Superior temporal gyrus (tissue), 1 donor: ENCODE measurements at regions not wholly inside any gene's neighbourhood (a gene's known extent, or its start where the extent isn't known, plus 50 kb on each side); places are given as distances from the start of the nearest gene placed in this dataset.

ENCODE experiments used
- DNase-seq: peaks from one replicate; pipeline ENCODE4 v3.0.0-alpha.2; 2016; ENCODE audit errors: extremely low spot score

DNA sequence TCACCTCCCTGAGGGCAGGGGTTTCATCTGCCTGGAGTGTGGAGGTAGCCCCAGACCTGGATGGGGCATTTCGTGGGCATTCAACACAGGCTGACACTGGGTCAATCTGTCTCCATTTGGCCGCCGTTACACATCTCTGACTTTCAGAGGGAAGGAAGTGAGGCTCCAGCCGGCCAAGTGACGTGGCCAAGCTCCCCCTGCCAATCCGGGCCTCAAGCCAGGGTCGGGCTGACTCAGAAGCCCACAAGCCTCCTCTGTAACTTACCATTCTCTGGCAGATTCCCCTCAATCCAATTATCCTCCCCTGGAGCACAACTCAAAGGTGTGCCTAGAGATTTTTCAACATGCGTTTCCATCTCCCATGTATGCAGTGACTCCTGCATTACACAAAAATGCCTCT is 227.6 kb downstream of the KLF13 start:
- DNase-seq: no peak

GRCh38 chr15:31555022-31555421 is 228.4 kb downstream of the KLF13 start:
- DNase-seq: no peak

- no peak for DNase-seq
Measured at GRCh38 chr15:31556494-31557150, 230.0 kb downstream of the KLF13 start.

GRCh38 chr15:31557899-31558298 is 231.3 kb downstream of the KLF13 start:
- DNase-seq: no peak

DNA sequence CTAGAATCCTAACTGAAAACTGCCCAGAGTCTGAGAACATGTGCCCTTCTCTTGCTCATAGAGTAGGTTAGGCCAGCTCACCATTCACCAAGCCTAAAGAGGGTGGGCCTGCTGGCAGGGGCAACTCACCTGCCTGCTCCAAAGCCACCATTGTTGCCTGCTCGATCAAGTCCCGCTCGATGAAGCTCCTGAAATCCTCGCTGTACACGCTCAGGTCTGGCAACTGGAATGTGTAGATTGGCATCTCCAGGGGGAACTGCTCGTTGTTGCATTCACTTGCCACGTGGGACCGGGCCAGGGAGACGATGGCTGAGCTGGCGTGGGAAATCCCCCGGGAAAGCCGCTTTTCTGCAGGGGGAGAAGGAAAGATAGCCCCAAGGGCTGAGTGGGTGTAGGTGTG is 232.2 kb downstream of the KLF13 start:
- DNase-seq: no peak

DNA sequence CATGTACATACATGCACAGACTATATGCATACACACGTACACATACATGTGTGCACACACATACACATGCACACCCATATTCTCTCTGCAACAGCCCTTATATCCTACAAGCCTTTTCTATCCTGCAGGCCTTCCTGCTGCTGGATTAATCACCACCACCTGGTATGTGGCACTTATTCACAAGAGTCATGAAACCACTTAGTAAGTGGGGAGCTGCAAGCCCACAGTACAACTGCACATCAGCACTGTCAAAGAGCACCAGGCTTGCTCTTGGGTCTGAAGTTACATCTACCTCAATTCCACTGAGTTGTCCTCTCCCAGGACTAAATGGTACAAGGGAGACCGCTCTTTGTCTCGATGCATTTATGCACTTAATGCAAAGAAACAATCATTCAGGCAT is 233.2 kb downstream of the KLF13 start:
- DNase-seq: no peak

GRCh38 chr15:31560643-31561042 is 234.0 kb downstream of the KLF13 start:
- no peak for DNase-seq

DNA sequence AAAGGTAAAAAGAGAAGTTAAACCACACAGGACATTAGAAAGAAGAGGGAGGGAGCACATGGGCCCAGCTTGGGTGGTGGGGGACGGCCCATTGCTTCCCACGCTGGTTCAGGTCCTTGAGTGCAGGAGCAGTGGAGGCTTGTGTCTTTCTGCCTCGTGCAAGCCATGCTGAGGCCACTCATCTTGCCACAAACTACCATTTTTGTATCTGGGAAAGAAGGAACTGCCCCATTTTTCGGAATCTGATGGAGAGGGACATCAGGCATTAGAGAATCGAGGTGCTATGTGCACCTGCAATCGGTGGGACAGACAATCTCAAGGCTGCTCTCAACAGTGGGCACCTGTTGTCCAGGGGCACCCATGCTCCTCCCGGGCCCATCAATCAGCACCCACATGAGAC is 234.5 kb downstream of the KLF13 start:
- DNase-seq: no peak

DNA sequence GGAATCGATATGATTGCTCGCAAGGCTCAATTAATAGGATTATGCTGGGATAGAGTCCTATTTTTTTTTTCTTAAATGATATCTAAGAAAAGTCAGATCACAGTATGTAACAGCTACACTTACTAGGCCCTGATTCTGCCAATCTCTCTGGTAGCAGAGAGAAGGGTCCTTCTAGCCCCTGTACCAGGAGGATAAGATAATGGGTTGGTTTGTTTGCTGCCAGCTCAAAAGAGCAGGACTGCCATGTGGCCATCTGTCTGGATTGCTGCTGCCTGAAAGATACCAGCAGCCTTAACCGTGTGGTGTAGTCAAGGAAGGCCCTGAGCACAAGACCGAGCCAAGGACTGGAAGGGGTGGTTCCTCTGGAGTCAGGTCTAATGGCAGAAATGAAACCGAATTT is 236.4 kb downstream of the KLF13 start:
- DNase-seq: no peak

DNA sequence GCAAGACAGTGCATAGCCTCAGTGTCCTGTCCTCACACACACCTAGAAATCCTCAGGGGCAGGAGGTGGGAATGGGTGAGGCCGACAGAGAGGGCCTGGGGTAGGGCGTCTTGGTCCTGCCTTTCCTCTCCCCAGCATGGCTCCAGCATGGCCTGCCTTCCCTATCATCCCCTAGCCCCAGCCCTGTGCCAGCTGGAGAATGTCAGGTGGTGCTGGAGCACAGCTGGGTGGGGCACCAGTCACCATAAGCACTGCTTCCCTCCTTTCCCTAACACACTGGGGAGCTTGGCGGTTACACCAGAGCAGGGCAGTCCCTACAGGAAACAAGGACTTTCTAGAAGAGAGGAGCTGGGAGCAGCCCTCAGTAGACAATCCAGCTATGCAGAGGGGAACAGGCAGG is 236.8 kb downstream of the KLF13 start:
- no peak for DNase-seq

DNA sequence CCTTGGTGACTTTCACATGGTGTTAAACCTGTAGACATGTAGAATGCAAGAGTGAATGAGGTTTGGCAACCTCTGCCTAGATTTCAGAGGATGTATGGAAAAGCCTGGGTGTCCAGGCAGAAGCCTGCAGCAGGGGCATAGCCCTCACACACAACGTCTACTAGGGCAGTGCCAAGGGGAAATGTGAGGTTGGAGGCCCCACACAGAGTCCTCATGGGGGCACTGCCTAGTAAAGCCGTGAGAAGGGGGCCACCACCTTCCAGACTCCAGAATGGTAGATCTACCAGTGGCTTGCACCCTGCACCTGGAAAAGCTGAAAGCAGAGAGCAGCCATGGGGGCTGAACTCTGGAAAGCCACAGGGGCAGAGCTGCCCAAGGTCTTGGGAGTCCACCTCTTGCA is 241.2 kb downstream of the KLF13 start:
- no peak for DNase-seq

GRCh38 chr15:31569836-31570235 is 243.2 kb downstream of the KLF13 start:
- no peak for DNase-seq

- no peak for DNase-seq
Measured at GRCh38 chr15:31570591-31570990, 244.0 kb downstream of the KLF13 start.

- no peak for DNase-seq
Measured at GRCh38 chr15:31571676-31572075, 245.0 kb downstream of the KLF13 start.

GRCh38 chr15:31573759-31574158 is 247.1 kb downstream of the KLF13 start:
- DNase-seq: no peak

- no peak for DNase-seq
Measured at GRCh38 chr15:31574766-31575165, 248.1 kb downstream of the KLF13 start.

GRCh38 chr15:31577108-31577507 is 250.5 kb downstream of the KLF13 start:
- no peak for DNase-seq

- DNase-seq: no peak
Measured at GRCh38 chr15:31579282-31579681, 252.6 kb downstream of the KLF13 start.

GRCh38 chr15:31579976-31580375 is 253.3 kb downstream of the KLF13 start:
- no peak for DNase-seq

GRCh38 chr15:31584195-31584594 is 257.6 kb downstream of the KLF13 start:
- DNase-seq: no peak

GRCh38 chr15:31585240-31585639 is 258.6 kb downstream of the KLF13 start:
- no peak for DNase-seq

DNA sequence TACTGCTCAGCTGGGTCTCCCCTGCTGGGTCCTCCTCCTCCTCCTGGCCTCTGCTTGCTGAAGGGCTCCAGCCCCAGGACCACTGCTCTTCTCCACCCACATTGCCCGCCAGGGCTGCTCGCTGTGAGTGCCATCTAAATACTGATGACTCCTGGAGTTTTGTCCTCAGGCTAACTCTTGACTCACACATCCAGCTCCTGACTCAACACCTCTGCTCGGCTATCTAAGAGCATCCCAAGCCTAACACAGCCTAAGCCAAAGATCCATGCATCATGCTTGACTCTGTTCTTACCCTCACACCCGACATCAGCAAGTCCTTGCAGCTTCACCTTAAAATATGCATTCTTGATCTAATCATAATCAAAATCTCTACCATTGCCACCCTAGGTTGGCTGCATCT is 260.2 kb downstream of the KLF13 start:
- DNase-seq: no peak

- DNase-seq: no peak
Measured at GRCh38 chr15:31587583-31587982, 260.9 kb downstream of the KLF13 start.

DNA sequence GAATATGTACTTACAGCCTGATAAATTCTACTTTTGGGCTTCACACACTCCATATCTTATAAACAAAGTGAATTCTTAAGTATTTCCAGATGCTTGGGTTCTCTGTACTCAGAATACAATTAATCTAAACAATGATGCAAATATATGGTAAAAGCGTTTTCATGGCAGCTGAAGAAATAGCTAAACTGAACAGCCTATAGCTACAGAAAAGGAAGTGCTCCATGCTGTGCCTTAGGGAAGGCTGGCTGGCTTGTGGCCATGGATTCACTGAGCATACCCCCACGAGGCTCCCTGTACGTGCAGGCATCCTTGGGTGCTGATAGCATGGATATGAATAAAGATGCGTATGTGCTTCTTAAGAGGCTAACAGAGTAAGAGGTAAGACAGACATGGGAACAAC is 264.0 kb downstream of the KLF13 start:
- DNase-seq: no peak
